Esophagus muscularis mucosa (tissue), 4 donors: ENCODE measurements at regions not wholly inside any gene's neighbourhood (a gene's known extent, or its start where the extent isn't known, plus 50 kb on each side); places are given as distances from the start of the nearest gene placed in this dataset.
"Not testable (repeated sequence)": the region's sequence is repeated elsewhere in the genome, so short reads cannot be mapped to it uniquely, and the experiment has no call there.

Experiments used
- DNase-seq: peaks from one replicate; pipeline ENCODE4 v3.0.0-alpha.2; 2017; ENCODE audit errors: extremely low spot score
- H3K27ac ChIP-seq, 4 donors: fragments of 200-600 bp; sonication (generic); replicated peaks in 1 of 4; 1 replicate in 3 of 4; 2 replicates in 1 of 4; pipeline ENCODE4 v1.5.1; 2016 to 2019; ENCODE audit warnings: mild to moderate bottlenecking in 1 of 4
- H3K27me3 ChIP-seq, 4 donors: fragments of 200-600 bp; sonication (generic); one replicate each; pipeline versions ENCODE4 v1.5.1 to v1.6.0; 2016 to 2019
- H3K36me3 ChIP-seq, 4 donors: fragments of 200-600 bp; sonication (generic); one replicate each; pipeline ENCODE4 v1.5.1; 2016 to 2019
- H3K4me1 ChIP-seq, 4 donors: fragments of 200-600 bp; sonication (generic); one replicate each; pipeline ENCODE4 v1.5.1; 2016 to 2019
- H3K4me3 ChIP-seq, 4 donors: fragments of 200-600 bp; sonication (generic); 1 replicate in 2 of 4; 2 replicates in 2 of 4; pipeline ENCODE4 v1.5.1; 2016 to 2019; ENCODE audit warnings: mild to moderate bottlenecking in 4 of 4, moderate library complexity in 1 of 4
- H3K9me3 ChIP-seq, 4 donors: fragments of 200-600 bp; sonication (generic); 1 replicate in 3 of 4; 2 replicates in 1 of 4; pipeline ENCODE4 v1.5.1; 2016 to 2019
- EP300 ChIP-seq: sonication (generic); formaldehyde crosslinking; IDR thresholded peaks from one replicate; pipeline ENCODE4 v1.6.1; 2017; ENCODE audit warnings: antibody characterized with exemption
- POLR2A ChIP-seq: fragments of 450-650 bp; IDR thresholded peaks from one replicate; pipeline ENCODE4 v1.6.1; 2017; ENCODE audit warnings: antibody characterized with exemption, moderate library complexity, mild to moderate bottlenecking, low read depth
- POLR2AphosphoS5 ChIP-seq, 2 donors: sonication (generic); formaldehyde crosslinking; IDR thresholded peaks; one replicate each; pipeline ENCODE4 v1.6.1; 2017; ENCODE audit warnings: antibody characterized with exemption in 2 of 2
- WGBS: methylation state at CpG from one replicate; pipeline ENCODE4 v1.1.5; 2018; 5-methylcytosine and 5-hydroxymethylcytosine counted together
- intact Hi-C: fragments of 100-400 bp; cut with DNase I; formaldehyde crosslinking; loops from one replicate; pipeline ENCODE4 v1.15.1; 2023
- TF ChIP-seq, protein P1 (sequence below), 3 experiments: fragments of 200-600 bp in 2 of 3; fragments of 450-650 bp in 1 of 3; sonication (generic) in 2 of 3; IDR thresholded peaks; one replicate each; pipeline ENCODE4 v1.5.1; 2017 to 2019; ENCODE audit warnings: antibody characterized with exemption in 3 of 3, mild to moderate bottlenecking in 2 of 3, moderate library complexity in 1 of 3

DNA sequence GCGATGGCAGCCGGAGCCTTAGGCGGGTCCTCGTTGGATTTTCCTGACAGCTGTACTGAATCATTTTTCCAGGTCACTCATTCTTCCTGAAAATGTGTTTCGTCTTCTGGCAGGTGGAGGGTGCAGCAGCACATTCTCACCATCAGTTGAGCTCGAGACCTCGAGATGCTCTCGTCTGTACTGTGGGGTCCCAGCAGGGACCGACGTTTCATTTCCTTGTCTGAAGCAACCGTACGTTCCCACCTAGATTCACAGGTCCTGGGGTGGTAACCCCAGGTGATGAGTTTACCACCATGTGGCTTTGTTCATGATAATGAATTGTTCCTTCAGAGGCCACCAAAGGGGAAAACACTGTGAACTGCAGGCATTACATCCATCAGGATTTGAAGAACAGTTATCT is 298.5 kb upstream of the FOXK1 start:
- Histone ChIP-seq H3K27me3 (peaks cover 0 to 12% (median 0%) of the 10 kb centered on the region in 4 donors), H3K4me3 (no peak overlapping the region), H3K4me1 (no peaks in the 10 kb centered on the region), H3K36me3 (no peaks in the 10 kb centered on the region), H3K27ac (no peak overlapping the region), H3K9me3 (peaks cover 0 to 11% (median under 1%) of the 10 kb centered on the region in 4 donors)
- peak; percentile 88 for DNase-seq
- 75% methylated on average over 12 of the region's 12 CpGs for WGBS
- intact Hi-C loops = no loop called here
- TF ChIP-seq POLR2AphosphoS5 (IDR thresholded peaks at IDR 0.05) = no peak
- no peak for TF ChIP-seq POLR2A
- TF ChIP-seq EP300 = no peak

DNA sequence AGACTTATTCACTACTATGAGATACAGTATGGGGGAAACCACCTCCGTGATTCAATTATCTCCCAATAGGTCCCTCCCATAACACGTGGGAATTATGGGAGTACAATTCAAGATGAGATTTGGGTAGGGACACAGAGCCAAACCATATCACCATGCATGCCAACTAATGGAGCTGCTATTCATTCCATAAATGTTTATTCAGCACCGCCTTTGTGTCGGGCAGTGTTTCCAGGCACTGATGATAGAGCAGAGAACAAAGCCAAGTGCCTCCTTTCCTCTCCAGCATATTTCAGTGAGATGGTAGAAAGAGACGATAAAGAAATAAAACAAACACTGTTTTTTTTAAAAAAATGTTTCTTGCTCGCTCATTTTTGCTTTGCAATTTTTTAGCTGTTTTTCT is 295.9 kb upstream of the FOXK1 start:
- intact Hi-C loops = no loop called here
- TF ChIP-seq POLR2AphosphoS5 (IDR thresholded peaks at IDR 0.05) = no peak
- 67% methylated on average over 6 of the region's 6 CpGs for WGBS

DNA sequence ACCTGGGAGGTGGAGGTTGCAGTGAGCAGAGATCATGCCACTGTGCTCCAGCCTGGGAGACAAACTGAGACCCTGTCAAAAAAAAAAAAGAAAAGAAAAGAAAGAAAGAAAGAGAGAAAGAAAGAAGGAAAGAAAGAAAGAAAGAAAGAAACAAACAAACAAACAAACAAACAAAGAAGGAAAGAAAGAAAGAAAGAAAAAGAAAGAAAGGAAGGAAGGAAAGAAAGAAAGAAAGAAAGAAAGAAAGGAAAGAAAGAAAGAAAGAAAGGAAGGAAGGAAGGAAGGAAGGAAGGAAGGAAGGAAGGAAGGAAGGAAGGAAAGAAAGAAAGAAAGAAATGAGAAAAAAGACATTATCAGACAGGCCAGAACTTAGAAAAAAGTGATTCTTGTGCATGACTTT is 291.0 kb upstream of the FOXK1 start:
- H3K4me3 ChIP-seq, intact Hi-C loops: not testable (repeated sequence)

More for the DNA sequence above, 295.9 kb upstream of the FOXK1 start:
- Histone ChIP-seq H3K9me3 (no peaks in the 10 kb centered on the region), H3K4me1 (no peaks in the 10 kb centered on the region), H3K27me3 (peaks cover 0 to 15% (median 0%) of the 10 kb centered on the region in 4 donors), H3K27ac (no peak overlapping the region), H3K36me3 (no peaks in the 10 kb centered on the region), H3K4me3 (no peak overlapping the region)
- DNase-seq = no peak

DNA sequence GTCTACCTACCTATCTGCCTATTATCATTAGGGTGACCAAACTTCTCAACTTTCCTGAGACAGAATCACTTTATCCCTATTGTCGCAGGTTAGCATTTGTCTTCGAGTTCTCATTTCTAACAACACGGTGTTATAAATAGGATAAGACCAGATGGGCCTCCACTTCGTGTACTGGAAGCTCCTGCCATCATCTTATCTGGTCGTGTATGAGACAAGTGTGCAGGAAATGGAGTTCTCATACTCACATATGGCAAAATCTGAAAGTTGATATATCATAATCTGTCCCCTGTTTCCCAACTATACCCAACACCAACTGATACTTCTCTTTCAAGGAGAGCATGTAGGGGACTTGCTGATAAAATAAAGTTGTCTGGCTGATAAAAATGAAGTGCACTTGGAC is 287.4 kb upstream of the FOXK1 start:
- H3K4me1 ChIP-seq = no peaks in the 10 kb centered on the region
- H3K27ac ChIP-seq = no peak overlapping the region
- H3K4me3 ChIP-seq = no peak overlapping the region
- DNase-seq = no peak
- no peaks in the 10 kb centered on the region for H3K27me3 ChIP-seq
- intact Hi-C loops = no loop called here
- H3K9me3 ChIP-seq = peaks cover 0 to 7% (median 0%) of the 10 kb centered on the region in 4 donors
- H3K36me3 ChIP-seq = no peaks in the 10 kb centered on the region
- TF ChIP-seq POLR2AphosphoS5 (IDR thresholded peaks at IDR 0.05) = no peak
- TF ChIP-seq, protein P1, sequence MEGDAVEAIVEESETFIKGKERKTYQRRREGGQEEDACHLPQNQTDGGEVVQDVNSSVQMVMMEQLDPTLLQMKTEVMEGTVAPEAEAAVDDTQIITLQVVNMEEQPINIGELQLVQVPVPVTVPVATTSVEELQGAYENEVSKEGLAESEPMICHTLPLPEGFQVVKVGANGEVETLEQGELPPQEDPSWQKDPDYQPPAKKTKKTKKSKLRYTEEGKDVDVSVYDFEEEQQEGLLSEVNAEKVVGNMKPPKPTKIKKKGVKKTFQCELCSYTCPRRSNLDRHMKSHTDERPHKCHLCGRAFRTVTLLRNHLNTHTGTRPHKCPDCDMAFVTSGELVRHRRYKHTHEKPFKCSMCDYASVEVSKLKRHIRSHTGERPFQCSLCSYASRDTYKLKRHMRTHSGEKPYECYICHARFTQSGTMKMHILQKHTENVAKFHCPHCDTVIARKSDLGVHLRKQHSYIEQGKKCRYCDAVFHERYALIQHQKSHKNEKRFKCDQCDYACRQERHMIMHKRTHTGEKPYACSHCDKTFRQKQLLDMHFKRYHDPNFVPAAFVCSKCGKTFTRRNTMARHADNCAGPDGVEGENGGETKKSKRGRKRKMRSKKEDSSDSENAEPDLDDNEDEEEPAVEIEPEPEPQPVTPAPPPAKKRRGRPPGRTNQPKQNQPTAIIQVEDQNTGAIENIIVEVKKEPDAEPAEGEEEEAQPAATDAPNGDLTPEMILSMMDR (IDR thresholded peaks at IDR 0.05) = no peak
- no peak for TF ChIP-seq EP300
- no peak for TF ChIP-seq POLR2A
- 75% methylated on average over 5 of the region's 5 CpGs for WGBS

More for the DNA sequence above, 291.0 kb upstream of the FOXK1 start:
- not testable (repeated sequence) for H3K4me1 ChIP-seq, DNase-seq, H3K9me3 ChIP-seq, H3K27ac ChIP-seq, H3K36me3 ChIP-seq, H3K27me3 ChIP-seq

DNA sequence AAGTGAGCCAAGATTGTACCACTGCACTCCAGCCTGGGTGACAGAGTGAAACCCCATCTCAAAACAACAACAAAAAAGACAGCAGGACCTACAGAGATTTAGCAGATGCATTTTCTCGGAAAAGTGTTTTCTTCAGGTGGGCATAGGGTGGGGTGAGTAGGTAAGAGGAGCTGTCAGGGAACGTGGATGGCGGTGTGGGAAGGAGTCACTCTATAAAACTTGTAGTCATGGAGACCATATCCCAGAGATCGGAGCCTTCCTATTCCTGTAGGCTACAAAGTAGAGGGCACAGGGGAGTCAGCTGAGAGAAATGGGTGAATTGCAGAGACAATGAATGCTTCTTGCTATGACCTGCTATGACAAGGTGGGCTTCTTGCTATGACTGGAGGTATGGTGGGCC is 283.0 kb upstream of the FOXK1 start:
- H3K27me3 ChIP-seq = no peaks in the 10 kb centered on the region
- H3K27ac ChIP-seq = no peak overlapping the region
- 86% methylated on average over 4 of the region's 4 CpGs for WGBS
- H3K4me1 ChIP-seq = no peaks in the 10 kb centered on the region
- no peak for DNase-seq
- intact Hi-C loops = no loop called here
- peaks cover 0 to 7% (median 0%) of the 10 kb centered on the region in 4 donors for H3K9me3 ChIP-seq
- TF ChIP-seq EP300 (no peak), POLR2A (no peak), POLR2AphosphoS5 (IDR thresholded peaks at IDR 0.05) (no peak)
- TF ChIP-seq, protein P1 (IDR thresholded peaks at IDR 0.05) = no peak
- no peak overlapping the region for H3K4me3 ChIP-seq
- no peaks in the 10 kb centered on the region for H3K36me3 ChIP-seq

DNA sequence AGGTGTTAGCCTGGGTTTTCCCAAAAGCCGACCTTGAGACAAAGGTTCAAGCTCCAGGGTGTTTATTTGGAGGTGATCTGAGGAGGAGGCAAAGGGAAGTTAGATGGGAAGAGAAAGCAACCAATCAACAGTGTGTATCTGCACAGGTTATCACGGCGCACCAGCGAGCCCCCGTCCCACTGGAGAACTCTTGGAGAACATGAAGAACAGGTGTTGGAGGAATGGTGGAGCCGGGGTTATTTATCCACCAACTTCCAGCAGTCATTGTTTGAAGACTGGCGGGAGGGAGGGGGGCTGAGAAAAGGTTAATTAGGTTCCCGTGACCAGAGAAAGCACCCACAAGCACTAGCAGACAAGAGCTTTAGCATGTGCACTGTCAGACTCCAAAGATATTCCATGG is 282.5 kb upstream of the FOXK1 start:
- Histone ChIP-seq H3K4me3 (no peak overlapping the region), H3K4me1 (no peaks in the 10 kb centered on the region), H3K27me3 (no peaks in the 10 kb centered on the region), H3K9me3 (peaks cover 0 to 7% (median 0%) of the 10 kb centered on the region in 4 donors), H3K27ac (no peak overlapping the region), H3K36me3 (no peaks in the 10 kb centered on the region)
- 84% methylated on average over 8 of the region's 8 CpGs for WGBS
- TF ChIP-seq POLR2AphosphoS5 (IDR thresholded peaks at IDR 0.05) (no peak), POLR2A (no peak), EP300 (no peak)
- TF ChIP-seq, protein P1 (IDR thresholded peaks at IDR 0.05) = no peak
- intact Hi-C loops = no loop called here
- no peak for DNase-seq
